ENCODE measurements at regions not wholly inside any gene's neighbourhood (a gene's known extent, or its start where the extent isn't known, plus 50 kb on each side); places are given as distances from the start of the nearest gene placed in this dataset.
"Not testable (repeated sequence)": the region's sequence is repeated elsewhere in the genome, so short reads cannot be mapped to it uniquely, and the experiment has no call there.

DNA sequence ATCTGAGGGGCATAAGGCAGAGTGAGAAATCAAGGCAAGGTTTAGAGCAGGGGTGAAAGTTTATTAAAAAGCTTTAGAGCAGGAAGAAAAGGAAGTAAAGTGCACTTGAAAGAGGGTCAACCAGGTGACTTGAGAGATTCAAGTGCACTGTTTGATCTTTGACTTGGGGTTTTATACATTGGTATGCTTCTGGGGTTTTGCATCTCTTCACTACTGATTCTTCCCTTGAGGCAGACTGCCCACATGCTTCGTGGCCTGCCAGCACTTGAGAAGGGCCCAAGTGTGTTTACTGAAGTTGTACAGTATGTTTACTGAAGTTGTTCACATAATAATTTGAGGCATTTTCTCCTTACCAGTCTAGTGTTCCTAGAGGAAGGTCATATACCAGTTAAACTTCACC lies 367.0 kb upstream of the UBE2E2 start:
- ATAC-seq (no peak), DNase-seq (ENCODE audit: low spot score in 2 of 2) (no peak)
- no peaks in the 10 kb centered on the region for H3K4me1 Mint-ChIP-seq
- H3K27ac Mint-ChIP-seq: no peak overlapping the region
- H3K36me3 Mint-ChIP-seq: no peaks in the 10 kb centered on the region
- H3K4me3 Mint-ChIP-seq: no peak overlapping the region
- H3K9me3 Mint-ChIP-seq: peaks cover 7% of the 10 kb centered on the region

DNA sequence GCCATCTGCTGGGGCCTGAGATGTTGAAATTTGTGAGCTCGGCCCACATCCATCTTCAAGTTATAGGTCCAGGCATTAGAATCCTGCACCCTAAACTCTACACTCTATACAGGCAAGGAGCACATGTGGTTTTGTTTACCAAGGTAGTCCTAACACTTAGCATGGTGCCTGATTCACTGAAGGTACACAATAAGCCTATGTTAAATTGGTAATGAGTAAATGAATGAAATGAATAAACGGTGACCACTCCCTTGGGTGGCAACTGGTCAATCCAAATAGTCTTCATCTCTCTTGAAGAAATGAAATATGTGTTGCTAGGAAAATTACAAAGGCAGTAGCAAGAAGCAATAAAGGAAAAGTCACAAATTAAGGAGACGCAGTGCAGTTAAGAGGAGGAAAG lies 359.3 kb upstream of the UBE2E2 start:
- H3K4me1 Mint-ChIP-seq: no peaks in the 10 kb centered on the region
- no peak for DNase-seq (ENCODE audit: low spot score in 2 of 2)
- H3K9me3 Mint-ChIP-seq: peaks cover 9% of the 10 kb centered on the region
- no peak overlapping the region for H3K4me3 Mint-ChIP-seq
- no peaks in the 10 kb centered on the region for H3K36me3 Mint-ChIP-seq
- H3K27ac Mint-ChIP-seq: no peak overlapping the region
- ATAC-seq: no peak

DNA sequence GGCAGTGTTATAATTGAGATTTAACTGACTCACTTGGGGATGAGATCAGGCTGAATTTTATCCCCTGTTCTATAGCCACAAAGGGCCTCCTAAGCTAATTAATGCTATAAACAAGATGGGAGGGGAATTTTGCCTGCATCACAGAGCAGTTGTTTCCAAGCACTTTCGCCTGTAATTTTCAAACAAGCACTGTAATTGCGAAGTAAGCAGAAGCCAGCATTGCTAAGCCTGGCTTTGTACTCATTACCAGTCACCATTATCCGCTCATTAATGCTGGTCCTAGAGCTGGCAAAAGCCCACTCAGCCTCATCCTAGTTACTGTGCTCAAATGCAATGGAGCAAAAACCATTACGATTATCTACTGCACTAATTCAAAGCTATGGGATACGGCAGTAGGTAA lies 356.6 kb upstream of the UBE2E2 start:
- Mint-ChIP-seq H3K4me3 (no peak overlapping the region), H3K9me3 (peaks cover 4% of the 10 kb centered on the region), H3K4me1 (no peaks in the 10 kb centered on the region), H3K36me3 (no peaks in the 10 kb centered on the region), H3K27ac (no peak overlapping the region)
- DNase-seq (ENCODE audit: low spot score in 2 of 2) (no peak), ATAC-seq (no peak)

DNA sequence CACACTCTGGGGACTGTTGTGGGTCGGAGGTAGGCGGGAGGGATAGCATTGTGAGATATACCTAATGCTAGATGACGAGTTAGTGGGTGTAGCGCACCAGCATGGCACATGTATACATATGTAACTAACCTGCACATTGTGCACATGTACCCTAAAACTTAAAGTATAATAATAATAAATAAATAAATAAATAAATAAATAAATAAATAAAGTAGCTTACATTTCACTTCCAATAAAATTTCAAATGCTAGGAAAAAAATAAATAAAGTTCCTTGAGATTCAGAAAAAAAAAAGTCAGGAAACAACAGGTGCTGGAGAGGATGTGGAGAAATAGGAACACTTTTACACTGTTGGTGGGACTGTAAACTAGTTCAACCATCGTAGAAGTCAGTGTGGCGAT lies 353.5 kb upstream of the UBE2E2 start:
- not testable (repeated sequence) for H3K4me3 Mint-ChIP-seq; H3K9me3 Mint-ChIP-seq; ATAC-seq; DNase-seq (ENCODE audit: low spot score in 2 of 2); H3K27ac Mint-ChIP-seq; H3K4me1 Mint-ChIP-seq; H3K36me3 Mint-ChIP-seq

DNA sequence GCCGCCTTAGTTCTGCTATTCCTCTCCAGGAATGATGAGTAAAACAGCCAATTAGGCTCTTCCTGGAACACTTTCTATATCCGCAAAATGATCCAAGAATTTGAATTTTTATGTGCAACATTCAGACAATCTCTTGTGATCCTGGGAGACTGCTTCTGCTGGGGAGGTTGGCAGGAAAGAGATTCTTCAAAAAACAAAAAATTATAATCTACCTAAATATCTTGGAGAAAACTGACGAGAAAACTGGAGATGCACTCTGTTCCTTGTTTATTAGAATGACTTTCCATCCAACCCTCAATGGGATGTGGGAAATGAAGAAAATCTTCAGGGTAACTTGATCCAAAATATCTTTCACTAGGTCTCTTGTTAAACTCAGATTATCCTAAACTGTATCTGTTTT lies 346.3 kb upstream of the UBE2E2 start:
- peaks cover 4% of the 10 kb centered on the region for H3K9me3 Mint-ChIP-seq
- DNase-seq (ENCODE audit: low spot score in 2 of 2) (no peak), ATAC-seq (no peak)
- H3K27ac Mint-ChIP-seq: no peak overlapping the region
- no peaks in the 10 kb centered on the region for H3K4me1 Mint-ChIP-seq
- H3K36me3 Mint-ChIP-seq: no peaks in the 10 kb centered on the region
- H3K4me3 Mint-ChIP-seq: no peak overlapping the region

DNA sequence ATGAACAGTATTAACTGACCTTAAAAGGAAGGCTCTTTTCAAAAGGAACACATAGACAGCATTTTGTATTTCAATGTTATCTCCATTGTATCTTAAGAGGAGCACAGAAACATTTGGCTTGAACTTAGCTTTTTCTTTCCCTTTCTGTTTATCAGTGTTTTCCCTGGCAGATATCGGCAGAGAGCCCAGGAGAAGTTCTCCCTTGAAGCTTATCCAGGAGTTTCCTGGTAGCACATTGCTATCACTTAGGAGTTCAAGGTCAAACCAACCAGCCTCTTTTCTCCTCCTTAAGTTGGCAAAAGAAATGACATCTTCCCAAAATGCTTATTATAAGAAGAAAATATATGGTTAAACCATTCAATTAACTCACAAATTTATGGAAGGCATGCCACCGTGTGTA lies 344.6 kb upstream of the UBE2E2 start:
- H3K4me1 Mint-ChIP-seq: no peaks in the 10 kb centered on the region
- ATAC-seq: no peak
- no peak overlapping the region for H3K4me3 Mint-ChIP-seq
- DNase-seq (ENCODE audit: low spot score in 2 of 2): no peak
- no peaks in the 10 kb centered on the region for H3K36me3 Mint-ChIP-seq
- peaks cover 4% of the 10 kb centered on the region for H3K9me3 Mint-ChIP-seq
- H3K27ac Mint-ChIP-seq: no peak overlapping the region

DNA sequence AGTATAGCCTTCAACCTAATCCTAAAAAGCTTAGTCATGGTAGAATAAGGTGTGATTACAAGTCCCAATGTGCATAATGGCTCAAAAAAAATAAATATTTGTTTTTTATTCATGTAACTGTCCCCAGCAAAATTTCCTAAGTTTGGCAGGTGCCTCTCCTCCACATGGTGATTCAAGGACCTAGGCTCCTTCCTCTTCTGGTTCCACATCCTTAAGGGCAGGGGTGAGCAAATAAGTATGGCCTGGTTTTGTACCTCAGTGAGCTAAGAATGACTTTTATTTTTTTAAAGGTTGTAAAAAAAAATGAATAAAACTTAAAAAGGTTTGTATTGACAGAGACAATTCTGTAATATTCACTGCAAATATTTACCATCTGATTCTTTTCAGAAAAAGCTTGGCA lies 343.5 kb upstream of the UBE2E2 start:
- Mint-ChIP-seq H3K36me3 (no peaks in the 10 kb centered on the region), H3K4me3 (no peak overlapping the region), H3K9me3 (peaks cover 11% of the 10 kb centered on the region), H3K4me1 (no peaks in the 10 kb centered on the region), H3K27ac (no peak overlapping the region)
- ATAC-seq (no peak), DNase-seq (ENCODE audit: low spot score in 2 of 2) (no peak)

DNA sequence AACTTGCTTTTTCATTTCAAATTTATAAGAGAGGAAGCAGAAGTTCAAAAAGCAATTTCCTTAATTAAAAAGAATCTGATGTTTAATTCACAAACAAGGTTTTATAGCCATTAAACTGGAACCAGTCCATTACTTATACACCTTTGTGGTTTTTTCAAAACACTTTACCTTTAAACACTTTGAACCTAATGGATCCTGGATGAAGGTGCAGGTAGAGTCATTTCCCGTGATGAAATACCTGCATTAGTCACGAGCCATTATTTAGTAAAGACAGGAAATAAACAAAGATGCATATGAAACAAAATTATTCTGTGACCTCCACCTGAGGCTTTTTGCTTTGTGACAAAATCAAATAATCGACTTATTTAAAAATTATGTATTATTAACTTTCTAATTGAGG lies 341.7 kb upstream of the UBE2E2 start:
- Mint-ChIP-seq H3K4me1 (no peaks in the 10 kb centered on the region), H3K36me3 (no peaks in the 10 kb centered on the region), H3K9me3 (peaks cover 11% of the 10 kb centered on the region), H3K27ac (no peak overlapping the region), H3K4me3 (no peak overlapping the region)
- ATAC-seq (no peak), DNase-seq (ENCODE audit: low spot score in 2 of 2) (no peak)

DNA sequence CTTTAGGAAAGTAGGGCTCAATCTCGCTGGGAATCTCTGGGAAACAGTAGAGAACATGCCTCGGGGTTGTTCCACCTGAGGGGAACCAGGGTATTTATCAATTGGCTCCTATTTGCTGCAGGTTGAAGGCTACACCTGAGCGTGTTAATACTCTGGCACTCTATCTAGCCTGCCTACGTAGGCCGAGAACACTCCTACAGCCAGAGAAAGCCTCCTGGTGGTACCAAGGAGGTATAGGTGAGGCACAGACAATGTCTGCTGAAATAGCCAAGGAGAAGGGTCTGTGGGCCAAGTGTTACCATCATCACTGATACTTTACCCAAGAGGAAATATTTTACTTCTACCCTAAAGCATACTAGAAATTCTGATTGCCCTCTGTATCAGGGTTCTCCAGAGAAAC lies 341.0 kb upstream of the UBE2E2 start:
- Mint-ChIP-seq H3K4me1 (no peaks in the 10 kb centered on the region), H3K4me3 (no peak overlapping the region), H3K9me3 (peaks cover 11% of the 10 kb centered on the region), H3K27ac (no peak overlapping the region), H3K36me3 (no peaks in the 10 kb centered on the region)
- DNase-seq (ENCODE audit: low spot score in 2 of 2): no peak
- no peak for ATAC-seq

DNA sequence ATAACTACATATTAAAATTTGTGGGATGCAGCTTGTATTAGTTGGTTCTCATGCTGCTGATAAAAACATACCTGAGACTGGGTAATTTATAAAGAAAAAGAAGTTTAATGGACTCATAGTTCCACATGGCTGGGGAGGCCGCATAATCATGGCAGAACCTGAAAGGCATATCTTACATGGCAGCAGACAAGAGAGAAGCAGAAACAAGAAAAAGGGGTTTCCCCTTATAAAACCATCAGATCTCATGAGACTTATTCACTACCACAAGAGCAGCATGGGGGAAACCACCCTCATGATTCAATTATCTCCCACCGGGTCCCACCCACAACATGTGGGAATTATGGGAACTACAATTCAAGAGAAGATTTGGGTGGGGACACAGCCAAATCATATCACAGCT lies 320.3 kb upstream of the UBE2E2 start:
- H3K4me3 Mint-ChIP-seq; DNase-seq (ENCODE audit: low spot score in 2 of 2); ATAC-seq; H3K36me3 Mint-ChIP-seq; H3K27ac Mint-ChIP-seq; H3K4me1 Mint-ChIP-seq; H3K9me3 Mint-ChIP-seq: not testable (repeated sequence)

DNA sequence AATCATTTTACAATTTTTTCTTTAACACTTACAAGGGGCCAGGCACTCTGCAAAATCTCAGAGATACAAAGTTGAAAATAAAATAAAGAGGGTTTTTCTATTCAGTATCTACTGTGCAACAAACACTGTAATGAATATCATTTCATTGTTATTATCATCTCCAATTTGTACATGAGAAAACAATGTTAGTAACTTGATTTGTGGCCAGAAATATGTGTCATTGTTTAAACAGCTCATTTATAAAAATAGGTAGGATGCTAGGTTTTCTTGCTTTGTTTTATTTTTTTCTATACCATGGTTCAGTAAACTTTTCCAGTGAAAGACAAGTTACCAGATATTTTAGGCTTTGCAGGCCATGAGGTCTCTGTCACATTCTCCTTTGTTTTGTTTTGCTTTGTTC lies 318.1 kb upstream of the UBE2E2 start:
- H3K27ac Mint-ChIP-seq: no peak overlapping the region
- no peaks in the 10 kb centered on the region for H3K4me1 Mint-ChIP-seq
- ATAC-seq (no peak), DNase-seq (ENCODE audit: low spot score in 2 of 2) (no peak)
- no peaks in the 10 kb centered on the region for H3K36me3 Mint-ChIP-seq
- no peak overlapping the region for H3K4me3 Mint-ChIP-seq
- peaks cover 8% of the 10 kb centered on the region for H3K9me3 Mint-ChIP-seq

DNA sequence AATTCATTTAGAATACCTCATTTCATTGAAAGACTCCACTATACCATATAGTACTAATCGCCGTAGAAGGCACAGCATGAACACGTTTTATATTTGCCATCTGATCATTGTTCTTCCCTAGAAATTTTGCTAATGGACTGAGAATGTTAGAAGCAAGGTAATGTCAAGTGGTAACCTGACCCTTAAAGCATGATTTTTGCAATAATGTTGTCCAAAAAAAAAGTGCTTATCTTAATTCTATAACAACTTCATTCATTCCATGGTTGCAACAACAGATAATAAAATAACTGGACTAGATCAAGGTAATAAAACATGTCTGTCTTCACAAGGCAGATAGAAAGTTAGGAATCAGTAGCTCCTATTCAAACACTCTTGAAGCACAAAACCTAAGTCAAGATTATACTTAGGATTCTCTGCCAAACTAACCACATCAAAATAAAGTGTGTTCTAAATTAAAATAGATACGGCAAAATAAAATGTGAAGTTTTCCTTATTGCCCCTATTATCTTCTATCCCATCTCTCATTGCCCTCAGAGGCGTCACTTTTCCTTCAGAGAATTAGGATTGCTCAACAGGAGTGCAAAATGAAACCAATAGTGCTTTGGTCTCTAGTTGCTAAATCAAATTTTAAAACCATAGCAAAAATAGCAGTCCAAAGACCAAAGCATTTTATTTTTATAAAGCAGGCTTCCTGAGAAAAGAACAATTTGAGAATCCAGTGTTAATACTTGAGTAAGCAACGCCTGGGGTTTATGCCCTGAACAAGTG lies 317.4 kb upstream of the UBE2E2 start:
- Mint-ChIP-seq H3K36me3 (no peaks in the 10 kb centered on the region), H3K4me3 (no peak overlapping the region), H3K9me3 (peaks cover 8% of the 10 kb centered on the region), H3K4me1 (no peaks in the 10 kb centered on the region), H3K27ac (no peak overlapping the region)
- DNase-seq (ENCODE audit: low spot score in 2 of 2) (no peak), ATAC-seq (no peak)

DNA sequence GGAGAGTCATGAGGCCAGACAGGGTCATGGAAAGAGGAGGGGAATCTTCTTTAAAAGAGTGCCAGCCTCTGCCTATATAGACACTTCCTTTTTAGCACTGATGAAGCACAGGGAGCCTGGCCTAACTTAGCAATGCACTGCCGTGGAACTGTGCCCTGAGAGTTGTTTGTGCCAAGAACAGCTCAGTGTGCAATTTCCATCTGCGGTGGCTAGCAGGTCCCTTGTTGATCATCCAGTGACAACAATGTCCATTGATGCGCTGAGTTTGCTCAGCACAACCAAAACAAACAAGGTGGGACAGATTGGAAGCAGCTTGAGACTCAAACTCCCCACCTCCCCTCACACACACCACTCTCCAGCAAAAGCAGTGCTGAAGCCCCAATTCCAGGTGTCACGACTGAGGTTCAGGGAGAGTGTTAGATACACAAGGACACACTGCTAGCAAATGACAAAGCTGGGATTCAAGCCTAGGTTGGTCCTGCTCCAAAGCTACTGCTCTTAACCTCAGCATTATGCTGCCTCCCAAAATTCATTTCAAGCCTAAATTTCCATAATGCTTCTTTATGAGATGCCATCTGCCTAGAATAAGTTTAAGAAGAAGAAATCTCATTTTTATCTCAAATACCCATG lies 316.6 kb upstream of the UBE2E2 start:
- Mint-ChIP-seq H3K4me3 (no peak overlapping the region), H3K27ac (no peak overlapping the region), H3K4me1 (no peaks in the 10 kb centered on the region), H3K36me3 (no peaks in the 10 kb centered on the region), H3K9me3 (peaks cover 12% of the 10 kb centered on the region)
- no peak for ATAC-seq
- DNase-seq (ENCODE audit: low spot score in 2 of 2): no peak

DNA sequence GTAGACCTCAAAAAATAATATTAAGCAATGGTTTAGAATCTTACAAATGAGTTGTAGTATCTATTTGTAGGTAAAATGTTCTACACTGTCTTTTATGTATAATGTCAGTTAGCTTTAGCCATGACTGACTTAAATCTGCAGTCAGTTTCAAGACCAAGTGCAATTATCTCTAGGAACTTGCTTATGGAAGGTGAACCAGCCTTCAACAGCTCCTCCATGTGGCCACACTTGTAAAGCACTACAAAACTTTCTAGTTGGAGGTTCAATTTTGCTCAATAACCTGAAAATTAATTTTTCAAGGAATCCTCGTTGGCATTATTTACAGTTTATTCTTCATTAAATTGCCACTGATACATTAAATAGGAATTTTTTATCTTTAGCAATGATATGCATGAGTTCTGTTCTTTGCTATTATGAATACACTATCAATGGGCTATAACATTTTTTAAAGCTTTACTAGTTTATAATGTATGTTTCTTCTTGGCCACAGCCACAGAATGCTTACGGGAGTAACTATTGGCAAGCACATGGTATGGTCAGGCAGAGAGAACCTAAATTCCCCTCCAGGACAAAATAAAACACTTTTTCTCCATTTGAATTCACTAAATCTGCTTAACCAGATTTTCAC lies 315.3 kb upstream of the UBE2E2 start:
- H3K4me3 Mint-ChIP-seq: no peak overlapping the region
- no peaks in the 10 kb centered on the region for H3K36me3 Mint-ChIP-seq
- ATAC-seq (no peak), DNase-seq (ENCODE audit: low spot score in 2 of 2) (no peak)
- H3K4me1 Mint-ChIP-seq: no peaks in the 10 kb centered on the region
- H3K27ac Mint-ChIP-seq: no peak overlapping the region
- peaks cover 9% of the 10 kb centered on the region for H3K9me3 Mint-ChIP-seq

DNA sequence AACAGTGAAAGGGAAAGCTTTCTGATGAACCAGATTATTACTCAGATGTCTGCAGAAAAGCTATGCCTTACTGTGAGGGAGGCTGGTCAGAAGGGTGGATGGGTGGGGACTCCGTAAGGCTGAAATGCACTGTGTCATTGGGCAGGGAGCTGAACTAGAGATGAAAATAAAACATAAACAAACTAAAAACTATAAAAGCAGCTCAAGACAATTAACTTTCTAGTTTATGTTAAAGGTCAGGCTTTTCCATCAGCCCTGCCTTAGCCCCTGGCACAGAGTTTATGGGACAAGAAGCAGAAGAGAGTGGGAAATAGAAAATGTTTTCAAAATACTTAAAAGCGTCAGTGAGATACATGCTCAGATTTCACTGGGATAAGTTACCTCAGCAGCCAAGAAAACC lies 310.0 kb upstream of the UBE2E2 start:
- DNase-seq (ENCODE audit: low spot score in 2 of 2): no peak
- no peaks in the 10 kb centered on the region for H3K36me3 Mint-ChIP-seq
- peaks cover 15% of the 10 kb centered on the region for H3K9me3 Mint-ChIP-seq
- no peak for ATAC-seq
- no peak overlapping the region for H3K27ac Mint-ChIP-seq
- H3K4me1 Mint-ChIP-seq: no peaks in the 10 kb centered on the region
- no peak overlapping the region for H3K4me3 Mint-ChIP-seq

DNA sequence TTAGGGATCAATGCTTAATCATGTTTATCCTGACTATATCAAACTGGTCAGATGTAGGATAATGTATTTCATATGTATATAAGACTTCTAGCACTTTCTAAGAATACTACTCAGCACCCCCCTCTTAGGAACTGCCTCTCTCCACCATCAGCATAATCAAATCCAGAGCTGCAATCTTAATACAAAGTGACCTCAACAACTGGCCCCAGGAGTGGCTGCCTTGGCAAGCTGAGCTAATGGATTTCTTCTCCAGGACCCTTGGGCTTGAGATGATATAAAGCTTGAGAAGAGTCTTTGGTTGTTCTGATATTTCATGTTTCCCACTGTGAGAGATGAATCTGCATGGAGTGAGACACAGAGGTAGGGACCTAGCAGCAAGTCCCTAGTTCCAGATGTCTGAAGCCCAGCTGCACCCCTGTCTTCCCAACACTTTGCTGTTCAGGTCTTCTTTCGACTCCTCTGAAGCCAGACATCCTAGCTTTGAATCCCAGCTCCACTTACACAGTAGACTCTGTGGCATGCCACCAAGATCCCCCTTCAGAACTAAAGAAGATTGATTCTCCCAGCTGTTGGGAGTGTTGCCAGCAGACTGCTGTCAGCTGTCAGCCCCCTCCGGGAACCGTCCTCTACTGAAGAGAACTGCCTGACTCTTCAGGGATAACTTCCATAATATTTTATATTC lies 309.3 kb upstream of the UBE2E2 start:
- H3K4me3 Mint-ChIP-seq: no peak overlapping the region
- H3K4me1 Mint-ChIP-seq: no peaks in the 10 kb centered on the region
- DNase-seq (ENCODE audit: low spot score in 2 of 2): no peak
- peaks cover 15% of the 10 kb centered on the region for H3K9me3 Mint-ChIP-seq
- ATAC-seq: no peak
- H3K36me3 Mint-ChIP-seq: no peaks in the 10 kb centered on the region
- no peak overlapping the region for H3K27ac Mint-ChIP-seq
